ENCODE measurements at regions not wholly inside any gene's neighbourhood (a gene's known extent, or its start where the extent isn't known, plus 50 kb on each side); places are given as distances from the start of the nearest gene placed in this dataset.

DNA sequence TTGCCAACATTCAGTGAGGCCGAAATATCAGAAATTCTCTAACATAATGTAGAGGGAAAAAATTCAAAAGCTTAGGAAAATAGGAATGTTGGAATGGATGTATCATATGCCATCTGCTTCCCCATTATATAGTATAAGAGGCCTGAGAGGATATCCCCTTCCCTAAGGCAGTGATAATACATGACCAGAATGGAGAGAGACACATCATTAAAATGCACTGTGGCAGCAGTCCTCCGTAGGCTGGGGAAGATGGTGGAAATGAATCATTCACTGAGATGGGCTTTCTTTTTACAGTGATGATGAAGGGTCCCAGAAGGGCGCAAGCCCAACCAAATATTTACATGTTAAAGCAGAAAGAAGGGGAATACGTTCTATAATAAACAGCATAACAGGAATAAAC is 799.1 kb upstream of the SPRY2 start:
- Histone ChIP-seq H3K9me3 (ENCODE audit: low read depth) (no peaks in the 10 kb centered on the region), H3K27me3 (no peaks in the 10 kb centered on the region), H3K4me1 (ENCODE audit: insufficient read depth) (peaks cover 4% of the 10 kb centered on the region), H3K27ac (peak overlapping the region; percentile 63), H4K20me1 (ENCODE audit: insufficient read depth, poor library complexity, severe bottlenecking) (no peaks in the 10 kb centered on the region), H3K36me3 (replicated peaks; ENCODE audit: insufficient read depth, low read depth) (no peaks in the 10 kb centered on the region), H3K9me2 (replicated peaks; ENCODE audit: insufficient read depth) (no peaks in the 10 kb centered on the region), H2AFZ (peak overlapping the region; percentile 2), H3K79me2 (no peaks in the 10 kb centered on the region), H3K4me2 (no peak overlapping the region), H3K4me3 (no peak overlapping the region)
- DNase-seq (ENCODE audit: low spot score): no peak
- TF ChIP-seq EZH2 (IDR thresholded peaks at IDR 0.05; ENCODE audit: borderline replicate concordance) (no peak), EZH2phosphoT487 (IDR thresholded peaks at IDR 0.05; ENCODE audit: low read depth, severe bottlenecking, unreplicated experiment) (no peak)
- TF ChIP-seq, protein P1, sequence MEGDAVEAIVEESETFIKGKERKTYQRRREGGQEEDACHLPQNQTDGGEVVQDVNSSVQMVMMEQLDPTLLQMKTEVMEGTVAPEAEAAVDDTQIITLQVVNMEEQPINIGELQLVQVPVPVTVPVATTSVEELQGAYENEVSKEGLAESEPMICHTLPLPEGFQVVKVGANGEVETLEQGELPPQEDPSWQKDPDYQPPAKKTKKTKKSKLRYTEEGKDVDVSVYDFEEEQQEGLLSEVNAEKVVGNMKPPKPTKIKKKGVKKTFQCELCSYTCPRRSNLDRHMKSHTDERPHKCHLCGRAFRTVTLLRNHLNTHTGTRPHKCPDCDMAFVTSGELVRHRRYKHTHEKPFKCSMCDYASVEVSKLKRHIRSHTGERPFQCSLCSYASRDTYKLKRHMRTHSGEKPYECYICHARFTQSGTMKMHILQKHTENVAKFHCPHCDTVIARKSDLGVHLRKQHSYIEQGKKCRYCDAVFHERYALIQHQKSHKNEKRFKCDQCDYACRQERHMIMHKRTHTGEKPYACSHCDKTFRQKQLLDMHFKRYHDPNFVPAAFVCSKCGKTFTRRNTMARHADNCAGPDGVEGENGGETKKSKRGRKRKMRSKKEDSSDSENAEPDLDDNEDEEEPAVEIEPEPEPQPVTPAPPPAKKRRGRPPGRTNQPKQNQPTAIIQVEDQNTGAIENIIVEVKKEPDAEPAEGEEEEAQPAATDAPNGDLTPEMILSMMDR (IDR thresholded peaks at IDR 0.05; ENCODE audit: poor library complexity): no peak
- 54% methylated on average over 4 of the region's 4 CpGs for WGBS (ENCODE audit: low lambda C conversion rate, missing lambda C conversion rate)

DNA sequence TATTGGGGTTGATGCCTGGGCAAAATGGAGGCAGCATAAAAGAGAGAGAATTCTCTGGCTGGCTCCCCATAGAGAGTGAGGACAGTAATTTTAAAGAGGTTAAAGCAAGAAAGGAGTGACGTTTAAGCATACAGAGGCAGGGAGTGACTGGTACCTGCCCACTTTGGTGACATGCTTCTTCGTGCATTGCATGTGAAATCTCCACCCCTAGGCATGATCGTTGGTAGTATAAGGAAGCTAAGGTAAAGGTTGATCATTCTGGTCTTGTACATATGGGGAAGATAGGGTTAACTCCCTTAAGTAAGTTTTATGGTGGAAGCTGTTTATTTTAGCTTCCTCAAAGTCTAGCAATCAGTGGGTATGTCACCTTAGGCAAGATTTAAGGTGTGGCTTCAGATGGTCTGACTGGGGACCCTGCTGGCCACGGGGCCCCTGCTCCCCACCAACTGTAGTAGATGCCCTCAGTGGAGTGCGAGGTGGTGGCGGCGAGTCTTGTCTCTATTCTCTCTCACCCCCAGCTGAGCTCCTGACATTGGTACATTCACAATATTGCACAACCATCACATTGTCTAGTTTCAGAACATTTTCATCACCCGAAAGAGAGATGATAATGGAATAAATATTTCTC is 797.5 kb upstream of the SPRY2 start:
- Histone ChIP-seq H3K79me2 (no peaks in the 10 kb centered on the region), H3K27ac (peak overlapping the region; percentile 74), H3K9me3 (ENCODE audit: low read depth) (no peaks in the 10 kb centered on the region), H3K36me3 (replicated peaks; ENCODE audit: insufficient read depth, low read depth) (no peaks in the 10 kb centered on the region), H3K27me3 (no peaks in the 10 kb centered on the region), H3K4me3 (no peak overlapping the region), H3K4me2 (no peak overlapping the region), H2AFZ (no peak overlapping the region), H4K20me1 (ENCODE audit: insufficient read depth, poor library complexity, severe bottlenecking) (no peaks in the 10 kb centered on the region), H3K4me1 (ENCODE audit: insufficient read depth) (peaks cover 4% of the 10 kb centered on the region), H3K9me2 (replicated peaks; ENCODE audit: insufficient read depth) (no peaks in the 10 kb centered on the region)
- 75% methylated on average over 8 of the region's 8 CpGs for WGBS (ENCODE audit: low lambda C conversion rate, missing lambda C conversion rate)
- DNase-seq (ENCODE audit: low spot score): peak; percentile 20
- TF ChIP-seq, protein P1 (IDR thresholded peaks at IDR 0.05; ENCODE audit: poor library complexity): no peak
- TF ChIP-seq EZH2phosphoT487 (IDR thresholded peaks at IDR 0.05; ENCODE audit: low read depth, severe bottlenecking, unreplicated experiment): no peak
- no peak for TF ChIP-seq EZH2 (IDR thresholded peaks at IDR 0.05; ENCODE audit: borderline replicate concordance)

DNA sequence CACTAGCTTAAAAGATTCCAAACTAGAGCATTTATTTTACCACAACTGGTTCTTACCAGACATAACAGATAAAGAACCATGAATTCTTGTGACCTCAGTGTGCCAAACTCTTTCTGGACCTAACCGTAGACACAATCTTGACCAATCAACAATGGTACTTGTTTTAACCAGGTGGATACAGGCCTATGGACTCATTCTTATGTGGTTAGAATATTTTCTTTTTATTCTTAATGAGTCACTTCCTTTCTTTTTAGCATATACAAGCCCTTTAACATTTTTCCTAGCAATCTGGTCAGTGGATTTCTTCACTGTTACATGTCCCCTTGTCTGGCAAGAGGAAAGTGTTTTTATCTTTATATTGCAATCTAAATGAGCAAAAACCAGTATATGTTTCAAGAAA is 792.1 kb upstream of the SPRY2 start:
- H2AFZ ChIP-seq: no peak overlapping the region
- no peaks in the 10 kb centered on the region for H3K79me2 ChIP-seq
- H3K27ac ChIP-seq: no peak overlapping the region
- H3K4me2 ChIP-seq: no peak overlapping the region
- H4K20me1 ChIP-seq (ENCODE audit: insufficient read depth, poor library complexity, severe bottlenecking): no peaks in the 10 kb centered on the region
- no peak for DNase-seq (ENCODE audit: low spot score)
- no peaks in the 10 kb centered on the region for H3K9me3 ChIP-seq (ENCODE audit: low read depth)
- peaks cover 3% of the 10 kb centered on the region for H3K4me1 ChIP-seq (ENCODE audit: insufficient read depth)
- no peaks in the 10 kb centered on the region for H3K9me2 ChIP-seq (replicated peaks; ENCODE audit: insufficient read depth)
- no peaks in the 10 kb centered on the region for H3K36me3 ChIP-seq (replicated peaks; ENCODE audit: insufficient read depth, low read depth)
- TF ChIP-seq, protein P1 (IDR thresholded peaks at IDR 0.05; ENCODE audit: poor library complexity): no peak
- TF ChIP-seq EZH2phosphoT487 (IDR thresholded peaks at IDR 0.05; ENCODE audit: low read depth, severe bottlenecking, unreplicated experiment) (no peak), EZH2 (IDR thresholded peaks at IDR 0.05; ENCODE audit: borderline replicate concordance) (no peak)
- H3K4me3 ChIP-seq: no peak overlapping the region
- 95% methylated on average over 1 of the region's 1 CpG for WGBS (ENCODE audit: low lambda C conversion rate, missing lambda C conversion rate)
- H3K27me3 ChIP-seq: no peaks in the 10 kb centered on the region

Measured in hepatocyte (in vitro differentiated cells).